OCI-LY3 (cell line): ENCODE measurements at regions not wholly inside any gene's neighbourhood (a gene's known extent, or its start where the extent isn't known, plus 50 kb on each side); places are given as distances from the start of the nearest gene placed in this dataset.

Experiments
- CTCF ChIP-seq: fragments of 200-600, 300-600 bp; sonication (generic); IDR thresholded peaks from 2 replicates; pipeline ENCODE4 v1.5.1; 2014; ENCODE audit warnings: antibody characterized with exemption, low read length, low read depth
- EZH2phosphoT487 ChIP-seq: fragments of 200-600 bp; shearing (Covaris generic); IDR thresholded peaks from 2 replicates; pipeline ENCODE4 v1.6.1; 2018; ENCODE audit warnings: antibody characterized with exemption, mixed run types, low read depth

DNA sequence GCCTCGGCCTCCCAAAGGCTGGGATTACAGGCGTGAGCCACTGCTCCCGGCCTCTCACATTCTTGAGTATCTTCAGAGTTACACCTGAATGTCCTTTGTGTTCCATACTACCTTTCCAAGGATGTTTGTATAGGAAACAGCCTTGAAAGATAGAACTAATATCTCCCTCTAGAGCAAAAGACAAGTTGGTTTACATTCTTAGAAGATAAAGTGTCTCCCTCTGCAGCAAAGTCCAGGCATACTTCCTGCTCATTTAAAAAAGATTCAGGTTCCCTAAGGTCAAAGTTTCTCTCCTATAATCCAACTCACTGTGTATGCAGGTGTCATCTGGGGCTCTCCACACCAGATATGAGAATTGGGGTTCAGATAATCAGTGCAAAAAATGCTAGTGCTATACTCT is 224.4 kb downstream of the TPBG start:
- TF ChIP-seq CTCF (no peak), EZH2phosphoT487 (no peak)
